H7 (cell line): ENCODE measurements at regions not wholly inside any gene's neighbourhood (a gene's known extent, or its start where the extent isn't known, plus 50 kb on each side); places are given as distances from the start of the nearest gene placed in this dataset.
"Not testable (repeated sequence)": the region's sequence is repeated elsewhere in the genome, so short reads cannot be mapped to it uniquely, and the experiment has no call there.

Source experiments
- DNase-seq: peaks from one replicate; pipeline ENCODE4 v3.0.0; 2012
- H3K27me3 ChIP-seq: 2 replicates; pipeline ENCODE4 v1.6.0; 2011; ENCODE audit warnings: mild to moderate bottlenecking, low read length; ENCODE audit not compliant: control insufficient read depth, insufficient read depth
- H3K36me3 ChIP-seq: replicated peaks from 2 replicates; pipeline ENCODE4 v1.5.1; 2011; ENCODE audit warnings: low read length; ENCODE audit not compliant: control insufficient read depth, insufficient read depth
- H3K4me3 ChIP-seq: 2 replicates; pipeline ENCODE4 v1.5.1; 2011; ENCODE audit warnings: low read depth, mild to moderate bottlenecking, control low read depth, low read length, moderate library complexity; ENCODE audit not compliant: insufficient read depth

- no peak overlapping the region for H3K4me3 ChIP-seq
- H3K27me3 ChIP-seq, result no peaks in the 10 kb centered on the region
- DNase-seq, result no peak
- H3K36me3 ChIP-seq, result no peaks in the 10 kb centered on the region
These were observed 69.1 kb upstream of the MRPS6 start for GRCh38 chr21:34004013-34004938.

GRCh38 chr21:34003428-34003827 is 70.0 kb upstream of the MRPS6 start:
- no peak for DNase-seq
- no peaks in the 10 kb centered on the region for H3K36me3 ChIP-seq
- no peak overlapping the region for H3K4me3 ChIP-seq
- no peaks in the 10 kb centered on the region for H3K27me3 ChIP-seq

- Histone ChIP-seq H3K4me3 (no peak overlapping the region), H3K27me3 (no peaks in the 10 kb centered on the region), H3K36me3 (no peaks in the 10 kb centered on the region)
- no peak for DNase-seq
These were observed 73.0 kb upstream of the MRPS6 start for GRCh38 chr21:34000375-34000774.

GRCh38 chr21:33998809-33999208 is 74.6 kb upstream of the MRPS6 start:
- H3K27me3 ChIP-seq, result no peaks in the 10 kb centered on the region
- H3K36me3 ChIP-seq, result no peaks in the 10 kb centered on the region
- no peak for DNase-seq

GRCh38 chr21:33998402-33998801 is 75.0 kb upstream of the MRPS6 start:
- H3K4me3 ChIP-seq, result no peak overlapping the region
- no peaks in the 10 kb centered on the region for H3K27me3 ChIP-seq
- no peaks in the 10 kb centered on the region for H3K36me3 ChIP-seq
- DNase-seq, result no peak

More at GRCh38 chr21:33998809-33999208, 74.6 kb upstream of the MRPS6 start:
- H3K4me3 ChIP-seq, result no peak overlapping the region

- no peak overlapping the region for H3K4me3 ChIP-seq
- no peaks in the 10 kb centered on the region for H3K36me3 ChIP-seq
- no peak for DNase-seq
- no peaks in the 10 kb centered on the region for H3K27me3 ChIP-seq
These were observed 75.9 kb upstream of the MRPS6 start for GRCh38 chr21:33997436-33997835.

- DNase-seq, result no peak
- no peak overlapping the region for H3K4me3 ChIP-seq
- no peaks in the 10 kb centered on the region for H3K27me3 ChIP-seq
- no peaks in the 10 kb centered on the region for H3K36me3 ChIP-seq
These were observed 78.8 kb upstream of the ATP5PO start for GRCh38 chr21:33994373-33994772.

GRCh38 chr21:33993286-33994231 is 78.0 kb upstream of the ATP5PO start:
- no peak for DNase-seq

GRCh38 chr21:33992412-33992811 is 76.8 kb upstream of the ATP5PO start:
- H3K27me3 ChIP-seq, H3K4me3 ChIP-seq, DNase-seq, H3K36me3 ChIP-seq: not testable (repeated sequence)

More at GRCh38 chr21:33993286-33994231, 78.0 kb upstream of the ATP5PO start:
- H3K27me3 ChIP-seq, result no peaks in the 10 kb centered on the region
- no peak overlapping the region for H3K4me3 ChIP-seq
- no peaks in the 10 kb centered on the region for H3K36me3 ChIP-seq

- Histone ChIP-seq H3K4me3 (no peak overlapping the region), H3K27me3 (no peaks in the 10 kb centered on the region), H3K36me3 (no peaks in the 10 kb centered on the region)
- DNase-seq, result no peak
These were observed 75.5 kb upstream of the ATP5PO start for GRCh38 chr21:33991133-33991532.

- H3K4me3 ChIP-seq, result no peak overlapping the region
- no peaks in the 10 kb centered on the region for H3K36me3 ChIP-seq
- no peak for DNase-seq
These were observed 73.8 kb upstream of the ATP5PO start for GRCh38 chr21:33989440-33989839.

GRCh38 chr21:33988237-33989017 is 72.8 kb upstream of the ATP5PO start:
- Histone ChIP-seq H3K27me3 (no peaks in the 10 kb centered on the region), H3K36me3 (no peaks in the 10 kb centered on the region), H3K4me3 (no peak overlapping the region)
- no peak for DNase-seq

More at GRCh38 chr21:33989440-33989839, 73.8 kb upstream of the ATP5PO start:
- no peaks in the 10 kb centered on the region for H3K27me3 ChIP-seq

GRCh38 chr21:33987461-33987860 is 71.9 kb upstream of the ATP5PO start:
- no peaks in the 10 kb centered on the region for H3K36me3 ChIP-seq
- no peak overlapping the region for H3K4me3 ChIP-seq
- DNase-seq, result no peak
- H3K27me3 ChIP-seq, result no peaks in the 10 kb centered on the region
